HS-5 (cell line): ENCODE measurements at regions not wholly inside any gene's neighbourhood (a gene's known extent, or its start where the extent isn't known, plus 50 kb on each side); places are given as distances from the start of the nearest gene placed in this dataset.
A peak's percentile ranks its signal among the peaks of the same experiment; 100 is the strongest.

Experiments used
- DNase-seq: peaks from one replicate; pipeline ENCODE4 v3.0.0-alpha.2; 2012; ENCODE audit warnings: low read depth

- no peak for DNase-seq
These were observed 94.4 kb upstream of the FOXC1 start for GRCh38 chr6:1515280-1515679.

DNA sequence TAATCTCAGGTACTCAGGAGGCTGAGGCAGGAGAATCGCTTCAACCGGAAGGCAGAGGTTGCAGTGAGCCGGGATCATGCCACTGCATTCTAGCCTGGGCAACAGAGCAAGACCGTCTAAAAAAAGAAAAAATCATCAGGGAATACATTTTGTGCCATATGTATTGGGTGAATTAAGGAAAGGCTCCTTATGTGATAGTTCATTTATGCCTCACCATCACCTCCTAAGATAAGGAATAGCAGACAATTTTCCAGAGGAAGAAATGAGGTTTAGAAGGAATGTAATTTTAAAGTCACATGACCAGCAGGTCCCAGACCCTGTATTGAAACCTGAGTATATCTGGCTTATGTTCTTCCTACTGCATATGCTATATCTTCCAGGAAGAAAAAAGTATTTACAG lies 93.9 kb upstream of the FOXC1 start:
- DNase-seq: no peak

DNA sequence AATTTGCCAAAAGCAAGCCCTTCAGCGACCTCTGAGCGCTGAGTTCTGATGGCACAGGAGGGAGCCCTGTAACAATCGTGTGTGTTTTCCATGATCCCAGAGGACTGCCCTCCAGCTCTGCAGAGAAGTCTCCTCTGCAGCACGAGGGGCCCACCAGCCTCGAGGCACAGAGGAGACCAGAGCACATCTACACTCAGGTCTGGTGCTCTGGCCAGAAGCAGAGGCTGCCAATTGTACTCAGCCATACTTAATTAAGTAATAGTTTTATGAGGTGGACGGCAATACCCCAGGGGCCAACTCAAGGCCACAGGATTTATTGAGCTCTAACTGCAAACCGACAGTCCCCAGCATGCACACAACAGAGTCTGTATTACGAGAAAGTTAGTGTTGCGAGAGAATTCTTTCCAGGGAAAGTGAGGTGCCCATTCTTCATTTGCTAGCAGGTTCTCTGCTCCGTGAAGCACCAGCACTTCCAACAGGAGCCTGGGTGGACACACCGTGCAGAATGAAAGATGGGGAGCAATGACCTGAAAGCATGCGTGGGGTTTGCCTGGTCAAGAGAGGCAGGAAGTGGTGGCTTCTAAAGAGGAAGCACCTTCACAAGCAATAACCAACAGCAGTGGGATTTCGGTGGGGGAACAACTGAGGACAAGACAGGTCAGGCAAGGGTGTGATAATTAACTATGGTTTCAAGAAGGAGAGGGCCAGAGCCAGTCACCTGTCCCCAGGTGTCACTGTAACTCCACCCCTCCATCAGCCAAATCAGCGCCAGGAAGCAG lies 92.8 kb upstream of the FOXC1 start:
- no peak for DNase-seq

DNA sequence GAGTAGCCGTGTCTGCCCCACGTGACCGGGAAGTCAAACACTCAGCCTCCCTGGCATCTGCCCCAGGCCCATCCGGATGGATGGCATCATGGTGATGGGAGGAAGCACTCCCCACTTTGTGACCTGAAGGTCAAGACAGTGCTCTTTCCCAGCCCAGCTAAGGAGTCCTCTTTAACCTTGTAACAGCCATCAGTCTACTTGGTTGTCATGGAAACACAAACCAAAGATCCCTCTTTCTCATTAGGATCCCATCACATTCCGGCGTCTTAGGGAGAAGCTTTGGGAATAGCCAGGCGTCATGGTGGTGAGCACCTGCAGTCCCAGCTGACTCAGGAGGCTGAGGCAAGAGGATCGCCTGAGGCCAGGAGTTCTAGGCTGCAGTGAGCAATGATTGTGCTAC lies 90.9 kb upstream of the FOXC1 start:
- no peak for DNase-seq

DNA sequence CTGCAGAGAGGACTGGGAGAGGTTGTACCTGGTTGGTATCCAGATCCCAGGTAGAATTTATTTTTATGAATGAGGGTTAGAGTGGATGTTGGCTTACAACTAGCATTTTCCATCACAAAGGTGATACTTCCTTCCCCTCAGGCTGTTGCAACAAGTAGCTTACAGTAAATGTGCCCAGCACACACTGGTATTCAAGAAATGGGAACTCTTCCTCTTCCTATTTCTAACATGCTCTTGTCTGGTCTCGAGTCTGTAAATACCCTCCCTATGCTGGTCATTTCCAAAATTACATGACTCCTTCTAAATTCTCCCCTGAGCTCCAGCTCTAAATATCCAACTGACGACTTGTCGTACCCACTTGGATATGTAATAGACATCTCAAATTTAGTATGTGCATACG lies 90.1 kb upstream of the FOXC1 start:
- DNase-seq: no peak

- no peak for DNase-seq
These were observed 86.9 kb upstream of the FOXC1 start for GRCh38 chr6:1522779-1523178.

DNA sequence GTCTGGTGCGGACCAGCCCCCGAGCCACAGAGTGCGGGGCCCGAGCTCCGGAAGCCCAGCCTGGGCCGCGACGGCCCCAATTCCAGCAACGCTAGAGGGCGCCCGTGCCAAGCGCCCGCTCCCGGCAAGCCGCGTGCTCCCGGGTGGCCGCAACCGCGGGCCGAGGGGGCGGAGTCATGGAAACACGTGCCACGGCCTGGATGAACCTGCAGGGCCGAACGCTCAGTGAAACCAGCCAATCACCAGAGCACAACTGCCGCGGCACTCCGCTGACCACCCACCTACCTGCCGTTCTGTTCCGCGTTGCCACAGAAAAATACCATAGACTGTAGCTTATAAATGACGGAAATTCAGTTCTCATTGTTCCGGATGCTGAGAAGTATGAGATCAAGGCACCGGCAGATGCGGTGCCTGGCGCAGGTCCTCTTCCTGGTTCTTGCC lies 85.7 kb upstream of the FOXC1 start:
- peak; percentile 14 for DNase-seq

DNA sequence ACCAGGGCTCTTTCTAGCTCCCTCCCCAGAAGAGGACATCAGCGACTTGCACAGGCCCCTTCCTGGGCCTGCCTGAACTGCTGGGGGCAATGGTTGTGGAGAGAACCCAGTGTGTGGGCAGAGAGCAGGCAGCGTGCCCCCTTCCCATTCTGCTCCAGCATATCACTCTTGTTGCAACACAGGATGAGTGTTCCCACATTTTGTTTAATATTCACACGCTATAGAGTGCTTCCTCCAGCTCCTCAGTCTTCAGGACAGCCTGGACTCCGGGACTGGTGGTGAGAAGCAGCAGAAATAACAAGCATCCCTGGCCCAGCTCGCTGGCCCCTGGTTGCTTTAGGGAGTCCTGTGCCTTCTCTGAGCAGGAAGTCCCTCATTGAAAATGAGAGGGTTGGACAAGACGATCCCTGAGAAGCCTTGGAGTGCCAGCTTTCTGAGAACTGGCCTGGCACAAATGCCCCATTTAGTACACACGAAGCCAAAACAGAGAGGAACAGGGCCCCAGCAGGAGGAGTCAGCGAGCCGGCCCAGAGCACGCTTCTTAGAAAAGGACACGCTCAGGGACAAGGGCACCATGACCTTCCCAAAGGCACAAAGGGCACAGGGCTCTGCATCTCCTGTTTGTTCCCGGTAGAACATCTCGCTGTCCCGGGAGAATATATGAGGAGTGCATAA lies 84.2 kb upstream of the FOXC1 start:
- no peak for DNase-seq

DNA sequence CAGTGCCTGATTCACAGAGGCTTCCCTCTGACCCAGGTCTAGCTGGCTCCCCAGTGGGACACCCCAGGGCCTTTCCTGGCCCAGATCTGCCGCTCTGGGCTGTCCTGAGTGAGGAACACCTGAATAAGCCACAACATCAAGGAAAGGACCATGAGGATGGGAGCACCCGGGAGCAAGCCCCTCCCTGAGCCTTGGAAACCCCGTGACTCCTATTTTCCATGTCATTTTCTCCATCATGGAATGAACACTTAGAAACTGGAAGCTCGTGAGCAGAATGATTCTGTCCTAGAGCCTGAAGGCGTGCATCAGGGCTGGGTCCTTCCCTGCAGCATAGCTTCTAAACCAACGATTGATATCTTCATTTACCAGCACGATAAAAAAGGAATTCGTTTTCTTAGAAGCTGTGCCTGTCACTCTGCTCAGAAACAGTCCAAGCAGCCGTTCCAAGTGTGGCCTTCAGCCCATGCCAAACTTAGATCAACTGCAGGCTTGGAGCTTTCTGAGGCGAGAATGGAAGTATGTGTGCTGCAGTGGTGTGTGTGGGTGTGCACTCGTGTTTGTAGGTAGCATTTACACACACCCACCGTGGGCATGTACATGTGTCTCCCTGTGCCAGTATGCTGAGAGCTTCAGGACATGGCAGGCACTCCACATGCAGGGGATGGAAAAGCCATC lies 83.2 kb upstream of the FOXC1 start:
- DNase-seq: no peak

GRCh38 chr6:1527073-1527457 lies 82.7 kb upstream of the FOXC1 start:
- no peak for DNase-seq

GRCh38 chr6:1535295-1535694 lies 74.4 kb upstream of the FOXC1 start:
- no peak for DNase-seq

- DNase-seq: no peak
These were observed 72.9 kb upstream of the FOXC1 start for GRCh38 chr6:1536526-1537429.

- DNase-seq: no peak
These were observed 71.3 kb upstream of the FOXC1 start for GRCh38 chr6:1538369-1538768.

- DNase-seq: no peak
These were observed 70.8 kb upstream of the FOXC1 start for GRCh38 chr6:1538810-1539478.

DNA sequence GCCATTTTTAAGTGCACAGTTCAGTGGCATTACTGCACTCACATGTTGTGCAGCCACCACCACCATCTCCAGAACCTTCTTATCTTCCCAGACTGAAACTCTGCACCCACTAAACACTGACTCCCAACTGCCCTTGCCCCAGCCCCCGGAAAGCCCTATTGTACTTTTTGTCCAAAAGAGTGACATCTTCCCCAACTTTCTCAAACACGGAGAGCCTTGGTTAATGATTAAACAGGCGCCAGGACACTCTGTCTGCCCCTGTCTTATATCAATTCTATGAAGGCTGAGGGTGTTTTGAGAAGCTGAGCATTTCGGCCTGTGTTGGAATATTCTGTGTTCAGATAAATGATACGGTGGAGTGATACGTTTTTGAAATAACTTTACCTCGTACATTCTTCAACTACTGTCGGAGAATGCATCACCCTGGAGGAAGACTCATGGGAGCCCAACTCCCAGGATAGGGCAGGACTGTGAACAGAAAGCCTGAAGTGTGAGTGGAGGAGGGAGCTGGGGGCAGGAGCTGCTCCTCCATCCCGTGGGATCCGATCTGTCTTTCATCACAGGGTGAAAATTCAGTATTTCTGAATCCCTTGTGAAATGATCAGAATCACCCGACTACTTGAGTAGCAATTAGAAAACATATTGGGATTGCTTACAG lies 68.7 kb upstream of the FOXC1 start:
- no peak for DNase-seq

- DNase-seq: no peak
These were observed 67.4 kb upstream of the FOXC1 start for GRCh38 chr6:1542335-1542734.

DNA sequence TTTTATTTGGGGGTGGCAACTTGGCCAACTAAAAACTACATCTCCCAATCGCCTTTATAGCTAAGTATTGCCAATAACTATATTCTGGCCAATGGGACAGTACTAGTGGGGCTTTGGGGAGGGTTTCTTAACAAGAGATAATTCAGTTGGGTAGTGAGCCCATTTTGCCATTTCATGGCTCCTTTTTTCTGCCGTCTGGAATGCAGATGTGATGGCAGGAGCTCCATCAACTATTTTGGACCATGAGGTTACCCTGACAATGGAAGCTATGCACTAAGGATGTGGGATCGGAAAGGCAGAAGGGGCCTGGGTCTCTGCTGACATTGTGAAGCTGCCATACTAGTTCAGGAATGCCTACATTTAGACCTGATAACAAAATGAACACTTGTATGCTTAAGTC lies 67.0 kb upstream of the FOXC1 start:
- no peak for DNase-seq

- DNase-seq: no peak
These were observed 65.7 kb upstream of the FOXC1 start for GRCh38 chr6:1544000-1544399.

GRCh38 chr6:1544603-1545002 lies 65.1 kb upstream of the FOXC1 start:
- DNase-seq: no peak

- no peak for DNase-seq
These were observed 64.1 kb upstream of the FOXC1 start for GRCh38 chr6:1545654-1546053.

DNA sequence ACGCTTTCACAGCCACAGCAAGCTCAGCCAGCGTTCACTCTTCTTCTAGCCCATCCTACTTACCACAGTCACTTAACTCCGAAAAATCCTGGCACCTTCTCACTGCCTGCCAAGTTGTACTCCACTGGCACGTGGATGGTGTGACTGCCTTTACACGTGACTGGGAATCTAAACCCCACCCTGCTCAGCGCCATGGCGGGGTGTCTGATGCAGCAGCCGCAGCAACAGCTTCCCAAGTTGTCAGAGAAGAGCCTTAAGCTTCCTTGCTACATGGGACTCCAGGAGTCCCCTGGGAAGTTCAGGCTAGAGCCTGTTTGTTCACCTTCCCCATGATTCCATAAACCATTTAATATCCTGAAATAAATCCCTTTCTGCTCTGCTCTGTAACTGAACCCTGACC lies 61.9 kb upstream of the FOXC1 start:
- no peak for DNase-seq
